HL-60 (cell line): ENCODE measurements at regions not wholly inside any gene's neighbourhood (a gene's known extent, or its start where the extent isn't known, plus 50 kb on each side); places are given as distances from the start of the nearest gene placed in this dataset.

ENCODE experiments used
- CTCF ChIP-seq: IDR thresholded peaks from one replicate; pipeline ENCODE4 v1.5.1; 2011; ENCODE audit warnings: low read length, control low read depth, inconsistent platforms; ENCODE audit not compliant: insufficient read depth
- POLR2AphosphoS5 ChIP-seq: IDR thresholded peaks from 2 replicates; pipeline ENCODE4 v1.6.1; 2012; ENCODE audit warnings: low read depth

DNA sequence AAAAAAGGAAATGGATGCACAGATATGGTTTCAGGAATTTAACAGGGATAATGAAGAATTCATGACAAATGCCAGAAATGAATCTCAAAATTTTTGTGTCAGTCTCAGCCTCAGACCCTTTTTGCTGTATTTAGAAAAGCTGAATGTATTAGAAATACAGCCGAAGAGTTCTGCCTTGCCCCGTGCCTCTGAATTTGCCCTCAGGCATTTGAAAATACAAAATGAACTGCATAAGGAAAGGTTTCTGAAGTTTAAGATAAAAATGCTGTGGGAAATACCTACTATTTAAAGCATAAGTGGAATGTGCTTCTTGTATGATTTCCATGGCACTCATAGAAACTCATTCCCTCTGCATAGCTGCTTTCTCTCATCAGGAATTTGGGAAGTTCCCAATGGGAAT is 1580.6 kb downstream of the DPP10 start:
- TF ChIP-seq POLR2AphosphoS5 (no peak), CTCF (no peak)
